ENCODE measurements at regions not wholly inside any gene's neighbourhood (a gene's known extent, or its start where the extent isn't known, plus 50 kb on each side); places are given as distances from the start of the nearest gene placed in this dataset.
"Not testable (repeated sequence)": the region's sequence is repeated elsewhere in the genome, so short reads cannot be mapped to it uniquely, and the experiment has no call there.

DNA sequence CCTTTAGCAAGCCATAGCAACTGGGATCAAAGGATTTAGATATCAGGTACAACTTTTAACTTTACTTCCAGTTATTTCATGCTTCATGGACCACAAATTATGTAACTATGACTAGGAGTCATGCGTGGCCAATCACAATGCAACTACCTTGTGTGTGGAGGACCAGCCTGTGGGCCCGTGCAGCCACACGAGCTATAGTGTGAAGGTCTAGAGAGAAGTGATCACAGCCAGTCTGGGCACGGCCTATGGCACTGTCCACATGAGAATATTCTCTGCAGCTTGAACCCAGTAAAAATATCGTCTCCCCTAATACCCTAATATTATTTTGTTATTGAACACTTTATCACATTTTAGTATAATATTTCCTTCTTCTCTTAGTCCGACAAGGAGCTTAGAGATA, 464.9 kb upstream of the MIR17HG start:
- no peak for DNase-seq (ENCODE audit: low read depth)

DNA sequence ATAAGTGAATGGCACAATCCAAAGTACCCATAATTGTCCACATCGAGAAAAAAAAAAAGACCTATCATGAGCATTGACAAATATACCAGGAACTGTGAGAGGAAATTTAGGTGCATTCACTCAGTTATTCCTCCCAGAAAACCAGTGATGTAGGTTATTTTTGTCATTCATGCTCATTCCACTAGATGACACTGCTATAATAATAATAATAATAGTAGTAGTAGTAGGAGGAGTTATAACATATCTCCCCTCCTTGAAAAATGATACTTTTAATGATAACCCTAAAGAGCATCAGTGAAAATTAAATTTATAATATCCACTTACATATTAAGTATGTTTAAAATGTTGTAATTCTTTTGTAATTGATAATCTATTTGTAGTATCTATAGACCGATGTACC, 463.9 kb upstream of the MIR17HG start:
- no peak for DNase-seq (ENCODE audit: low read depth)

DNA sequence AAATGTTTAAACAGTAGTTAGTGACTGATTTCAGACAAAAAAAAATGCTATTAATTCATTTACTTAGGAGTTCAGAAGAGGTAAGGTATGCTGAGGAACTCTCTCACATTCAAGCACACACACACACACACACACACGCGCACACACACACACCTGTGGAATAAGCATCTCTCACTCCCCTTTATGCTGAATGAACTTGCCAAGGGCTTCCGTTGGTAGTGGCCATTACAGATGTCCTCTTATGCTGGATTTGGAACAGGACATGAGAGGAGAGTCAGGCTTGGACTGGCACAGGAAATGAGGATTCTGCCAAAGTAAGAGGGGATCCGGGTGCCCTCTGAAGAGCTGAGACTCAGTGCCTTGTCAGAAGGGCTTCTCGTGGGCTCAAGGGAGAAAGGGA, 463.4 kb upstream of the MIR17HG start:
- DNase-seq (ENCODE audit: low read depth): no peak

- DNase-seq (ENCODE audit: low read depth): no peak
Measured at GRCh38 chr13:90889906-90890834, 457.3 kb upstream of the MIR17HG start.

- no peak for DNase-seq (ENCODE audit: low read depth)
Measured at GRCh38 chr13:90891329-90891728, 456.2 kb upstream of the MIR17HG start.

GRCh38 chr13:90893199-90893598, 454.3 kb upstream of the MIR17HG start:
- not testable (repeated sequence) for DNase-seq (ENCODE audit: low read depth)

- no peak for DNase-seq (ENCODE audit: low read depth)
Measured at GRCh38 chr13:90896002-90896401, 451.5 kb upstream of the MIR17HG start.

DNA sequence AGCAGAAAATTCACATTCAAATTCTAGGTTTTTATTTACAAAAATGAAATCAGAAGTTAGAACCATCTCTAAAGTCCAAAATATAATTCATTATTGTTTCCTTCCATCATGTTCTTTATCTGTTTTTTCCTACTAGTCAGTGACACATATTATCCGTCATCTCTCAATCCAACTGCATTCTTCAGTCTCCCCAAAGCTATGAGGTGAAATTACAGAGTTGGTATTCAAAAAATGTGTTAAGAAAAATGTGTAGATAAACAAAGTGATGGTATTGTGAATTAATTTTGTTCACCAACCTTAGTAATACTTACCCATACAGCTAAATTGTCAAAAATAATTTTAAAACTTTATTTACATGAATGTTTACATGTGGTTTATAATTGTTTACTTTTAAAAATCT, 448.7 kb upstream of the MIR17HG start:
- DNase-seq (ENCODE audit: low read depth): no peak

- no peak for DNase-seq (ENCODE audit: low read depth)
Measured at GRCh38 chr13:90899416-90899815, 448.1 kb upstream of the MIR17HG start.

DNA sequence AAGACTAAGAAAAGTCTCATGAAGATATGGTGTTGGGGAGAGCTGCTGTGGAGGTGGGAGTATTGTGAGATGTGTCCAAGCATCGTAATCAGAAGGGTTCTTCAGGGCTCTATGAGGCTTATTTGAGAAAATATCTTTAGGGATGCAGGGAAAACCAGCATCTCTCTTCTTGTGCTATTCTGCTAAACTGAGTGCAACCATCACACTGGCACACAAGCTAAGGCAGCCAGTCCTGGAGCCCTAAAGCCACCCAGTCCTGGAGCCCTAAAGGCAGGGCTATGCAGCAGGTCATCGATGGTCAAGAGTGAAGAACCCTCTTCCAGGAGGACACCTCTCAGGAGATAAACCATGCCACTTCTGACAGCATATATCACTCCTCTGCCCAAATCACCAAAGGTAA, 445.2 kb upstream of the MIR17HG start:
- no peak for DNase-seq (ENCODE audit: low read depth)

GRCh38 chr13:90906554-90906953, 440.9 kb upstream of the MIR17HG start:
- no peak for DNase-seq (ENCODE audit: low read depth)

DNA sequence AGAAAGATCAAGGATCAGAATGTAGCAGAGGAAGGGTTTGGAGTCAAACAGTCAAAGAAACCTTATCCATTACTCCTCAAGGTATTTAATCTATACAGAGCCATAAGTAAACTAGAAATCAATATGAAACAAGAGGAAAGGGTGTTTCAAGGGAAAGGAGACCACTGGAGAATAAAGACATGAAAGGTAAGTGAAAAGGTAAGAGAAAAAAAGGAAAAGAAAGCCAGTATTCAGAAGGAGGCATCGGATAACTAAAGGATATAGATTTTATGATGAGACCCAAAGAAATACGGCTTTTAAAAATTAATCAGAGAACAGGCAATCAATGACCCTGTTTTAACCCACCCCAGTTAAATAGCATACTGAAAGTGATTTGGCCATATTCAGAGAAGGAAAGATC, 438.7 kb upstream of the MIR17HG start:
- DNase-seq (ENCODE audit: low read depth): no peak

DNA sequence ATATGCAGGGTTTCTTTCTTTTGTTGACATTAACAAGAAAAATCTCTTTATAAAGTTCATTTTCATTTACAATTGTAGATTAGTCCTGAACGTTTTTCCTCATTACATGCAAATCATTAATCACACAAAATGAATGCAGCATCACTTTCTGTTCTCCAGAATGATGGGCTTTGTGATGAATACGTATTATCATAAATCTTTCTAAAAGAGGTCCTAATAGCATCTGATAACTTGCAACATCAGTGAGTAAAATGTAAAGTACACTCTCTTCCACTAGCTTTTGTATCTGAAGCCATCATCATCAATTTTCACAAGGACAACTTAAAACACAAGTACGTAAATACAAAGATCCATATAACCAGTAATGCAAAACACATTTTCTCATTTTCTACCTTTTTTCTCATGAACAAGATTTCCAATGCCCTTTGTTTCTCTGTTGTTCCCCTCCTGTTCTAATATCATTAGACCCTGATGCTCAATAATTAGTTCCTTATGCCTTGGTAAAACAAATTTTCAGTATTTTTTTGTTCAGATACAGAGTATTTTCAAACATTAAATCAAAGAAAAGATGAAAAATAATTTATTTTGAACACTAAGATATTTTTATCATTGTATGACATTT, 437.4 kb upstream of the MIR17HG start:
- DNase-seq (ENCODE audit: low read depth): no peak

GRCh38 chr13:90912247-90912646, 435.2 kb upstream of the MIR17HG start:
- DNase-seq (ENCODE audit: low read depth): no peak

- no peak for DNase-seq (ENCODE audit: low read depth)
Measured at GRCh38 chr13:90918536-90918935, 429.0 kb upstream of the MIR17HG start.

DNA sequence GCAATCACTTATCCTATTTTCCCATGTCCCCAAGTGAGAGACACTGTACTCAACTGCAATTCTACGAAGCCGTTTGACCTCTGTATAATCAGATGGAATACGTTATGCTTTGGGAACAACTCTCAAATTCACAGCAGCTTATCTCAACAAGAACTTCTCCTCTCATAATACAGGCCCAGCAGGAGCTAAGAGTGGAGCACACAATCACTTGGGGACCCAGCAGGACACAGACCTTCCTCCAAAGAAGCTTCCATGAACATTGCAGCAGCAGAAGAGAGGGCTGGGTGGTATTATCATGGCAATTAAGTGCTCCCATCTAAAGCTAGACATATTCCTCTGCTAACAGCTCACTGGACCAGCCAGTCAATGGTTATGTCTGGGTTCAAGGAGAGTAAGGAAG, 428.3 kb upstream of the MIR17HG start:
- DNase-seq (ENCODE audit: low read depth): no peak

- no peak for DNase-seq (ENCODE audit: low read depth)
Measured at GRCh38 chr13:90926459-90926858, 421.0 kb upstream of the MIR17HG start.

- DNase-seq (ENCODE audit: low read depth): no peak
Measured at GRCh38 chr13:90928109-90928508, 419.4 kb upstream of the MIR17HG start.

DNA sequence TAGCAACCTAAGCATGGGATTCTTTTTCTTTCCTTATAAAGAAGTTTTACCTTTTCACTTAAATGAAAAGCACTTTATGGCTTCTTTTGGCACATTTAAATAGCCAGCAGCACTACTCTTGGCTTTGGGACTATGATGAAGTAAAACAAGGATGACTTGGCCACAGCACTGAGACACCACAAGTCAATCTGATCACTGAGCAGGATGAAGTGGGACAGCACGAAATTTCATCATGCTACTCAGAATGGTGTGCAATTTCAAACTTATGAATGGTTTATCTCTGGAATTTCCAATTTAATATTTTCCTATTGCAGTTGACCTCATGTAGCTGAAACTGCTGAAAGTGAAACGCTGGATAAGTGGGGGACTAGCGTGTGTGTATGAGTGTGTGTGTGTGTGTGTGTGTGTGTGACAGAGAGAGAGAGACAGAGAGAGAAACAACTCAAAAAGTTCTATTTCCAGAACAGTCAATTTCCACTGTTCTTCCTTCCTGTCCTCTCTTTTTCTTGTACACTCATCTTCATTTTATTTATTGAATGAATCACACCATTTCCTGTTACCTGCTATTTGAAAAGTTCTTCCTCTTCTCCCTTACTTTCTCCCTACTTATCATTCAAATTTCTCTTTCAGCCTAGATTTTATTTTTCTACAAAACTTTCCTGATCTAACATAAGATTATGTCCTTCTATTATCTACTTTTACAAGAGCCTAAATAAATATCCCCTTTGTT, 414.2 kb upstream of the MIR17HG start:
- no peak for DNase-seq (ENCODE audit: low read depth)

DNA sequence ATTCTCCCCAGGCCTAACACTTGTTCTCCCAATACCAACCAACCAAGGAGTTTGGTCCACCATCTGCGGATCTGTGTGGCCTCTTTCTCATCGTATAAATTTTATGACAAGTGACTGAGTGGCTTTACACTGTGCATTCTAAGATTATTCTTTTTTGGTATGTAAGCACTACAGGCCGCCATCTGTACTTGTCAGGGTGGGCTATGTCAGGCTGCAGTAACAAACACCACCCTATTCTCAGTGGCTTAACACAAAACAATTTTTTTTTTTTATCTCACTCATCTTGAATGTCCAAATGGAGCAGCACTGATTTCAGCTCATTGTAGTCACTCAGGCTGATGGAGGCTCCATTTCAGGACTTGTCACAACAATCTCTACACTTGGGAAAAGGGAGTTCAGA, 412.7 kb upstream of the MIR17HG start:
- DNase-seq (ENCODE audit: low read depth): no peak

GRCh38 chr13:90938848-90939247, 408.6 kb upstream of the MIR17HG start:
- DNase-seq (ENCODE audit: low read depth): no peak

GRCh38 chr13:90943946-90944345, 403.5 kb upstream of the MIR17HG start:
- no peak for DNase-seq (ENCODE audit: low read depth)

DNA sequence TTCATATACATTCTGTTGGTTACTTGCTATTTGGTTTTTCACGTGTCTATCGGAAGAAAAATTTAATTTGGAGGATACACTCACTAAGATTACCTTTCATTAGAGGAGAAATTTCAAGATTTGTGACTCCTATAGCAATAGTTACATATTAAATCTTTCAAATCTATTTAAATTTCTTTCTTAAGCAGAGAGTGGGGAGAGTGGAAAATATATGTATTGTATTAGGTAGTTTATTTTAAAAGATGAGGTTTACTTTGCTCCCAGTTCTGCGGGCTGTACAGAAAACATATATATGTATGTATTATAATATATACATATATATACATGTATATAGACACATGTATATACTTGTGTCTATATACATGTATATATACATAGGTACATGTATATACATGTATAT, 402.3 kb upstream of the MIR17HG start:
- DNase-seq (ENCODE audit: low read depth): not testable (repeated sequence)

All from stimulated activated CD4-positive, alpha-beta T cell treated with anti-CD3 and anti-CD28 coated beads, Interleukin-2, amount 100 ng/mL, for 4 hours (primary cell).